Nephron progenitor cell (in vitro differentiated cells): ENCODE measurements at regions not wholly inside any gene's neighbourhood (a gene's known extent, or its start where the extent isn't known, plus 50 kb on each side); places are given as distances from the start of the nearest gene placed in this dataset.

Source experiments
- DNase-seq: peaks from one replicate; pipeline ENCODE4 v3.0.0; 2021
- H3K27ac Mint-ChIP-seq: 2 replicates; pipeline ENCODE4 v1.8.0; 2021; ENCODE audit warnings: mild to moderate bottlenecking, moderate library complexity, mixed read lengths
- H3K27me3 Mint-ChIP-seq: 2 replicates; pipeline ENCODE4 v1.8.0; 2021; ENCODE audit warnings: mild to moderate bottlenecking, low read depth, mixed read lengths; ENCODE audit not compliant: poor library complexity
- H3K36me3 Mint-ChIP-seq: 2 replicates; pipeline ENCODE4 v1.8.0; 2021; ENCODE audit warnings: low read depth, mixed read lengths
- H3K4me1 Mint-ChIP-seq: 2 replicates; pipeline ENCODE4 v1.8.0; 2021; ENCODE audit warnings: mixed read lengths
- H3K4me3 Mint-ChIP-seq: 2 replicates; pipeline ENCODE4 v1.8.0; 2021; ENCODE audit warnings: mild to moderate bottlenecking, moderate library complexity, mixed read lengths
- H3K9me3 Mint-ChIP-seq: 2 replicates; pipeline ENCODE4 v1.8.0; 2021; ENCODE audit warnings: mild to moderate bottlenecking, moderate library complexity, mixed read lengths
- TF ChIP-seq, protein P1 (sequence below): fragments of 200-600 bp; sonication (generic); IDR thresholded peaks from 2 replicates; pipeline ENCODE4 v1.5.0; 2021; ENCODE audit warnings: antibody characterized with exemption

DNA sequence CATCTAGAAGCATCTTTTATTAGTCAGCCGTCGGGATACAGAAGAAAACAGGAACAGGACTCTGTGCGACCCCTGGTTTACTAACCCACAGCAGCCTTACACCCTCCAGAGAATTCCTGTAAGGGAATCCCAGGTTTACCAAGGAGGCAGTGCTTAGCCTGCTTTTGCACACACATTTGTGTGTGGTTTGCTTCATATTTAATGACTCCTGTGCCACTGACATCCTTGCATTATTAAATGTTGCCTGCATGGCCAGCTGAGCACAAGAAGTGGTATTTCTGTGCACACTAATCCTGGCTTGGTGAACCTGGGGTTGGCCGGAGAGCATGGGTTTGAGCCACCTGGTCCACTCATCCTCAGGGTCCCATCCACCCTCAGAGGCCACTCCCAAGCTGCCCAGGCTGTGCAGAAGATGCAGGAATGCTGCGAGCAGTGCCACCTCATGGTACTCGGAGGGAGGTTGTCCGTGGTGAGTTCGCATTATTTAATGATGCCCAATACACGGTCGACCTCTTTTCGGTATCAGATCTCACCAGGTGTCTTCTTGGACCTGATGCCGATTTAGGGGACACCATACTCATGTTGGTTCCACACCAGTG is 152.4 kb upstream of the RTL1 start:
- H3K4me3 Mint-ChIP-seq: no peak overlapping the region
- H3K27me3 Mint-ChIP-seq: peaks cover 33% of the 10 kb centered on the region
- no peak for DNase-seq
- no peaks in the 10 kb centered on the region for H3K36me3 Mint-ChIP-seq
- H3K4me1 Mint-ChIP-seq: no peaks in the 10 kb centered on the region
- no peak overlapping the region for H3K27ac Mint-ChIP-seq
- peaks cover 33% of the 10 kb centered on the region for H3K9me3 Mint-ChIP-seq
- TF ChIP-seq, protein P1, sequence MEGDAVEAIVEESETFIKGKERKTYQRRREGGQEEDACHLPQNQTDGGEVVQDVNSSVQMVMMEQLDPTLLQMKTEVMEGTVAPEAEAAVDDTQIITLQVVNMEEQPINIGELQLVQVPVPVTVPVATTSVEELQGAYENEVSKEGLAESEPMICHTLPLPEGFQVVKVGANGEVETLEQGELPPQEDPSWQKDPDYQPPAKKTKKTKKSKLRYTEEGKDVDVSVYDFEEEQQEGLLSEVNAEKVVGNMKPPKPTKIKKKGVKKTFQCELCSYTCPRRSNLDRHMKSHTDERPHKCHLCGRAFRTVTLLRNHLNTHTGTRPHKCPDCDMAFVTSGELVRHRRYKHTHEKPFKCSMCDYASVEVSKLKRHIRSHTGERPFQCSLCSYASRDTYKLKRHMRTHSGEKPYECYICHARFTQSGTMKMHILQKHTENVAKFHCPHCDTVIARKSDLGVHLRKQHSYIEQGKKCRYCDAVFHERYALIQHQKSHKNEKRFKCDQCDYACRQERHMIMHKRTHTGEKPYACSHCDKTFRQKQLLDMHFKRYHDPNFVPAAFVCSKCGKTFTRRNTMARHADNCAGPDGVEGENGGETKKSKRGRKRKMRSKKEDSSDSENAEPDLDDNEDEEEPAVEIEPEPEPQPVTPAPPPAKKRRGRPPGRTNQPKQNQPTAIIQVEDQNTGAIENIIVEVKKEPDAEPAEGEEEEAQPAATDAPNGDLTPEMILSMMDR: no peak

DNA sequence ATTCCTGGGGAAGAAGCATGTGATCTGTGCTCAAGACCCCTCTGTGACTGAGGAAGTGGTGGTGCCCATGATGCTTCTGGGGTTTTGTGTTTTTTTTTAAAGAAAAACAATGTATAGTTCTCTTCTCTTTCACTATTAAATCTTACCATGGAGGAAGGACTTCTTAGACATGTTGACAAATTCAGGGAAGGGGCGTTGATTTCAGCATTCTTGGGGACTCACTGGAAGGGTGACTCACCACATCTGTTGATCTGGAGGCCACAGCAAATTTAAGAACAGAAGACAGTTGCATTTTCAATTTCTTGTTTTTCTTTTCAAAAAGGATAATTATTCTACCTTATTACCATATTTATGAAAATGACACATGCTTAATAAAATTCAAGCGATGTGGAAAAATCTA is 152.9 kb upstream of the RTL1 start:
- peaks cover 33% of the 10 kb centered on the region for H3K9me3 Mint-ChIP-seq

DNA sequence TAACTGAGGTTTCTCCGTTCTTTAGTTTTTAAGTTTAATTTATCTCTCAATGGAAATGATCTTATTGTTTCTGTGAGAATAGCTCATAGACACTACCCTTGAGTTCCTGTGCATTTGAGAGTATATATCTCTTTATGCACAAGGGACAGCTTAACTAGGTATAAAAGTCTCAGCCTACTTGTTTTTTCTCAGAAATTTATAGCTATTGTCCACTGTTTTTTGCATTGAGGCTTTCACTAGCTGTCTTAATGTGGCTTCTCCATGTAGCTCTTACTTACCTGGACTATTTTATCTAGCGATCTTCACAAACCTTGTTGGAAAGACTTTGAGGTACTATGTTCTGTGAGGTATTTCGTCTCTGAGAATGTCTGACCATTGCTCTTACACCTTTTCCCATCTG is 153.9 kb upstream of the RTL1 start:
- peaks cover 33% of the 10 kb centered on the region for H3K9me3 Mint-ChIP-seq
- no peak overlapping the region for H3K27ac Mint-ChIP-seq
- no peaks in the 10 kb centered on the region for H3K4me1 Mint-ChIP-seq
- H3K27me3 Mint-ChIP-seq: peaks cover 43% of the 10 kb centered on the region
- DNase-seq: no peak
- TF ChIP-seq, protein P1: no peak
- no peaks in the 10 kb centered on the region for H3K36me3 Mint-ChIP-seq
- H3K4me3 Mint-ChIP-seq: no peak overlapping the region

More for the DNA sequence above, 152.9 kb upstream of the RTL1 start:
- TF ChIP-seq, protein P1: no peak
- no peak overlapping the region for H3K4me3 Mint-ChIP-seq
- H3K4me1 Mint-ChIP-seq: no peaks in the 10 kb centered on the region
- no peak overlapping the region for H3K27ac Mint-ChIP-seq
- DNase-seq: no peak
- peaks cover 36% of the 10 kb centered on the region for H3K27me3 Mint-ChIP-seq
- H3K36me3 Mint-ChIP-seq: no peaks in the 10 kb centered on the region

DNA sequence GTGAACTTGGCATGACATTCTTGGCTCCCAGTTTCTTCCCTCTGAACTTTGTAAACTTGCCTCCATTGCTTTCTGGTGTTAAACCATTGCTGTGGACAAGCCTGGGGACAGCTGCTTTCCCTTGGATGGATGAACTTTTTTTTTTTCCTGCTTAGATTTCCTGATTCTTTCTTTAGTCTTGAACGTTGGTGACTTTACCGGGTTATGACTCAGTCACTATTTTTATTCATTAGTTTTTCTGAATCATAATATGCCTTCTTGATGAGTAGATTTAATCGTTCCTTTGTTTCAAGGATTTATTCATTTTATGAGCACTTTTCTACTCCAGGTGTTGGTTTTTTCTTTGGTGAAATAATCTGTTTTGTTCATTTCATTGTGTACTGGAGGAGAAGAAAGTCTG is 155.0 kb upstream of the RTL1 start:
- Mint-ChIP-seq H3K9me3 (peaks cover 33% of the 10 kb centered on the region), H3K27ac (no peak overlapping the region), H3K27me3 (peaks cover 53% of the 10 kb centered on the region)

DNA sequence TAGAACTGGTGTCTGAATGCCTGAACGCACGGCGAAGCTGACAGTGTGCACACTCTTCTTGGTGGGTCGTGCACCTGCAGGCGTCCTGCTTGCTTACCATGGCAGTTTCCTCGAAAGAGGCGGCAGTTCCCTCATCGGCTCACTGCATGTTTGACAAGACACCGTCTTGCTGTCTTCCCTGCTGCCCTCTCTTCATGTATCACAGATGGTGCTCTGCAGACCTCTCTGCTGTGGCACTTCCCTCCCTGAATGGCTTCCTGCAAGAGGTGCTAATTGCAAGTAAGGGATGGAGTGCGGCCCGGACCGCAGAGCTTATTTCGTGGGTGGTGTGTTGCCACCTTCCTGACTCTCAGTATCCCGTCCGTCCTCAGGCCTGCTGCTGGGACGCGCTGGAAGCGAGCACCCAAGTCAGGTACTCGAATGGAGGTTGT is 156.7 kb upstream of the RTL1 start:
- Mint-ChIP-seq H3K4me1 (no peaks in the 10 kb centered on the region), H3K27me3 (peaks cover 52% of the 10 kb centered on the region), H3K4me3 (no peak overlapping the region), H3K27ac (no peak overlapping the region), H3K36me3 (no peaks in the 10 kb centered on the region), H3K9me3 (peaks cover 37% of the 10 kb centered on the region)
- TF ChIP-seq, protein P1: no peak
- DNase-seq: no peak

More for the DNA sequence above, 155.0 kb upstream of the RTL1 start:
- no peak overlapping the region for H3K4me3 Mint-ChIP-seq
- DNase-seq: no peak
- no peaks in the 10 kb centered on the region for H3K36me3 Mint-ChIP-seq
- no peaks in the 10 kb centered on the region for H3K4me1 Mint-ChIP-seq
- TF ChIP-seq, protein P1: no peak

DNA sequence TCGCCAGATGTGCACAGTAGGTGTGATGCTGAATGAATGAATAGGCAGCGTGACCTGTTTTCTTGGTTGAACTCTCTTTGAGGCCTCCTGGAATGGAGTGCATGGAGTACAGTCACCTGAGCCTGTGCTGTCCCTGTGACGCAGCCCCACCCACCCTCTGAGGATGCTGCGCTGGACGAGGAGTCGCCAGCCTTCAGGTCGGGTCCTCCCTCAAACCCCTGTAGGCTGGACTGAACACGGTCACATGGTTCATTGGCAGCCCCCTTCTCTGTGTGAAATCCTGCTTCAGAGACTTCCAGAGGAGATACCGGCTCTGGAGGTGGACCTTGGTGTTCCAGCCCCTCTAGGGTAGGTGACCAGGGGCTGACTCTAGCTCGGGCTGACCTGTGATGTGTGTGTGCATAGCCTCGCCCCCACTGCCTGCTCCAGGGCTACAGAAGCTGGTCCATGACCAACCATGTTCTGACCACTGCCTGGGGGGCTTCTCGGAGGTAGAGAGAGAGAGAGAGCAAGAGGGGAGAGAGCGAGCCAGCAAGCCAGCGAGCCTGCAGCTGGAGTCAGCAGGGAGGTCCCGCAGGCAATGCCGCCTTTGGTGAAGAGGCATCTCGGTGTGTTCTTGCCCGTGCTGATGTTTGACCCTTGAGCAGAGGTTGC is 158.0 kb upstream of the RTL1 start:
- Mint-ChIP-seq H3K4me1 (no peaks in the 10 kb centered on the region), H3K9me3 (peaks cover 30% of the 10 kb centered on the region), H3K27ac (no peak overlapping the region), H3K36me3 (no peaks in the 10 kb centered on the region), H3K4me3 (no peak overlapping the region), H3K27me3 (peaks cover 57% of the 10 kb centered on the region)
- no peak for DNase-seq
- TF ChIP-seq, protein P1: no peak
